GM12874 (cell line): ENCODE measurements at regions not wholly inside any gene's neighbourhood (a gene's known extent, or its start where the extent isn't known, plus 50 kb on each side); places are given as distances from the start of the nearest gene placed in this dataset.

Experiments used
- CTCF ChIP-seq: IDR thresholded peaks from 2 replicates; pipeline ENCODE4 v1.5.1; 2011; ENCODE audit warnings: low read depth, mild to moderate bottlenecking, control low read depth, low read length, moderate library complexity; ENCODE audit not compliant: insufficient read depth

DNA sequence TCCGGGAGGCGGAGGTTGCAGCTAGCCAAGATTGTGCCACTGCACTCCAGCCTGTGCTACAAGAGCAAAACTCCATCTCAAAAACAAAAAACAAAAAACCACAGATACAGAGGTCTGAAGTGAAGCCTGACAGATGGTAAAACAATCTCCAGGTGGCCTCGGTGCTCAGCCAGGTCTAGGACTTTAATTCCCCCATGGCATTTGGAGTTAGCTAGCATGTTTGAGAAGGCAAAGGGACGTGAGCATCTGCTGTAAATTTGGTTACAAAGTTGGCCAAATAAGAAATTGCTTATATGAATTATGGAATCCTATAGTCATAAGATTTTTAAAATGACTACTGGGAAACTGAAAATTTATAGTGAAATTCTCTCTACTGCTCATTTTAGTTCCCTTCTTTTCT, 98.3 kb upstream of the FMN2 start:
- no peak for TF ChIP-seq CTCF

- no peak for TF ChIP-seq CTCF
These were observed 96.4 kb upstream of the FMN2 start for GRCh38 chr1:239995281-239995680.

DNA sequence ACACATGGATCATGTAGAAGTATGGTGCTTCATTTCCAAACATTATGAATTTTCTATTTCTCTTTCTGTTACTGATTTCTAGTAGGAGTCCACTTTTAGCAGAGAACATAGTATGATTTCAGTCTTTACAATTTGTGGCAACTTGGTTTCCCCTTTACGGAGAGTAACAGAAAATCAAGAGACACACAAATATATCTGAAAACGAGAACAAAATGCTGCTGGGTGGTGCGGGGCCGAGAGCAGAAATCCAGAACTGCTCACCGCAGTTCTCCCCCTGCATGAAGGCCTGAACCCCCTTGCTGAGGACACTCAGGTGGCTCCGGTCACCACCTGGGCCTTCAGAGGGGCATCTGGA, 94.5 kb upstream of the FMN2 start:
- TF ChIP-seq CTCF, result no peak

- TF ChIP-seq CTCF, result 0 out of 2 replicates have a peak, but pooled peaks have one; percentile 4
These were observed 94.0 kb upstream of the FMN2 start for GRCh38 chr1:239997515-239998311.

DNA sequence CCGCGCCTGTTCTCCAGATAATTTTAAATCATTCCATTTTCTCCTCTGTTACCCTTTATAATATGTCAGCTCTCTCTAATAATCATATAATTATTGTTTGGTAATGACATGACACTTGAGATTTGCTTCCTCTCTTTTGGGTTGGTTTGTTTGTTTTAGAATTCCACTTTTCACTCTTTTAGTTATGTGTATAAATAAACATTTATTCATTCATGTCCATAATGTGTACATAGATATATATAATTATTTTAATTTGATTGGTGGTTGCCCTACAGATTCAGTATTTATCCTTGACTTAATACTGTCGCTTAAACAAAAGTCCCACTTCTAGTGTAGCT, 93.4 kb upstream of the FMN2 start:
- no peak for TF ChIP-seq CTCF

- TF ChIP-seq CTCF, result no peak
These were observed 92.5 kb upstream of the FMN2 start for GRCh38 chr1:239999170-239999569.

GRCh38 chr1:240000634-240001033, 91.0 kb upstream of the FMN2 start:
- no peak for TF ChIP-seq CTCF
